ENCODE measurements at regions not wholly inside any gene's neighbourhood (a gene's known extent, or its start where the extent isn't known, plus 50 kb on each side); places are given as distances from the start of the nearest gene placed in this dataset.
"Not testable (repeated sequence)": the region's sequence is repeated elsewhere in the genome, so short reads cannot be mapped to it uniquely, and the experiment has no call there.

- TF ChIP-seq ZNF274 (IDR thresholded peaks at IDR 0.05; ENCODE audit: low read depth, low read length), result no peak
These were observed 69.8 kb downstream of the CCDC71L start for GRCh38 chr7:106591146-106591545.

GRCh38 chr7:106590209-106590816 lies 70.6 kb downstream of the CCDC71L start:
- no peak for TF ChIP-seq ZNF274 (IDR thresholded peaks at IDR 0.05; ENCODE audit: low read depth, low read length)
- no peak overlapping the region for H3K4me3 ChIP-seq (ENCODE audit: low read length)

More at GRCh38 chr7:106591146-106591545, 69.8 kb downstream of the CCDC71L start:
- no peak overlapping the region for H3K4me3 ChIP-seq (ENCODE audit: low read length)

GRCh38 chr7:106589198-106589879 lies 71.6 kb downstream of the CCDC71L start:
- TF ChIP-seq ZNF274 (IDR thresholded peaks at IDR 0.05; ENCODE audit: low read depth, low read length), result no peak
- no peak overlapping the region for H3K4me3 ChIP-seq (ENCODE audit: low read length)

- H3K4me3 ChIP-seq (ENCODE audit: low read length), result no peak overlapping the region
- no peak for TF ChIP-seq ZNF274 (IDR thresholded peaks at IDR 0.05; ENCODE audit: low read depth, low read length)
These were observed 72.3 kb downstream of the CCDC71L start for GRCh38 chr7:106588422-106589197.

GRCh38 chr7:106584914-106585759 lies 75.8 kb downstream of the CCDC71L start:
- no peak overlapping the region for H3K4me3 ChIP-seq (ENCODE audit: low read length)
- no peak for TF ChIP-seq ZNF274 (IDR thresholded peaks at IDR 0.05; ENCODE audit: low read depth, low read length)

GRCh38 chr7:106583706-106584690 lies 77.0 kb downstream of the CCDC71L start:
- no peak overlapping the region for H3K4me3 ChIP-seq (ENCODE audit: low read length)
- no peak for TF ChIP-seq ZNF274 (IDR thresholded peaks at IDR 0.05; ENCODE audit: low read depth, low read length)

GRCh38 chr7:106583100-106583499 lies 77.9 kb downstream of the CCDC71L start:
- no peak for TF ChIP-seq ZNF274 (IDR thresholded peaks at IDR 0.05; ENCODE audit: low read depth, low read length)
- H3K4me3 ChIP-seq (ENCODE audit: low read length), result no peak overlapping the region

GRCh38 chr7:106582365-106582764 lies 78.6 kb downstream of the CCDC71L start:
- no peak for TF ChIP-seq ZNF274 (IDR thresholded peaks at IDR 0.05; ENCODE audit: low read depth, low read length)

GRCh38 chr7:106579086-106579485 lies 81.9 kb downstream of the CCDC71L start:
- H3K4me3 ChIP-seq (ENCODE audit: low read length), result not testable (repeated sequence)

More at GRCh38 chr7:106582365-106582764, 78.6 kb downstream of the CCDC71L start:
- no peak overlapping the region for H3K4me3 ChIP-seq (ENCODE audit: low read length)

GRCh38 chr7:106575138-106575823 lies 85.7 kb downstream of the CCDC71L start:
- no peak for TF ChIP-seq ZNF274 (IDR thresholded peaks at IDR 0.05; ENCODE audit: low read depth, low read length)
- no peak overlapping the region for H3K4me3 ChIP-seq (ENCODE audit: low read length)

- no peak for TF ChIP-seq ZNF274 (IDR thresholded peaks at IDR 0.05; ENCODE audit: low read depth, low read length)
- no peak overlapping the region for H3K4me3 ChIP-seq (ENCODE audit: low read length)
These were observed 87.2 kb downstream of the CCDC71L start for GRCh38 chr7:106573738-106574137.

GRCh38 chr7:106573125-106573663 lies 87.8 kb downstream of the CCDC71L start:
- no peak overlapping the region for H3K4me3 ChIP-seq (ENCODE audit: low read length)
- TF ChIP-seq ZNF274 (IDR thresholded peaks at IDR 0.05; ENCODE audit: low read depth, low read length), result no peak

Measured in GM08714 (cell line).